Gastrocnemius medialis (tissue), 4 donors: ENCODE measurements at regions not wholly inside any gene's neighbourhood (a gene's known extent, or its start where the extent isn't known, plus 50 kb on each side); places are given as distances from the start of the nearest gene placed in this dataset.

Experiments used
- POLR2A ChIP-seq, 2 donors: fragments of 450-650 bp; IDR thresholded peaks; one replicate each; pipeline ENCODE4 v1.6.1; 2017; ENCODE audit warnings: antibody characterized with exemption in 2 of 2, mild to moderate bottlenecking in 2 of 2, moderate library complexity in 2 of 2
- TF ChIP-seq, protein P1 (sequence below), 5 experiments: fragments of 450-650 bp in 3 of 5; fragments of 200-600 bp in 2 of 5; sonication (generic) in 2 of 5; IDR thresholded peaks in 4 of 5; conservative IDR thresholded peaks in 1 of 5; 1 replicate in 4 of 5; 2 replicates in 1 of 5; pipeline ENCODE4 v1.5.1; 2016 to 2019; ENCODE audit warnings: antibody characterized with exemption in 5 of 5, mild to moderate bottlenecking in 3 of 5, moderate library complexity in 3 of 5

- TF ChIP-seq, protein P1, sequence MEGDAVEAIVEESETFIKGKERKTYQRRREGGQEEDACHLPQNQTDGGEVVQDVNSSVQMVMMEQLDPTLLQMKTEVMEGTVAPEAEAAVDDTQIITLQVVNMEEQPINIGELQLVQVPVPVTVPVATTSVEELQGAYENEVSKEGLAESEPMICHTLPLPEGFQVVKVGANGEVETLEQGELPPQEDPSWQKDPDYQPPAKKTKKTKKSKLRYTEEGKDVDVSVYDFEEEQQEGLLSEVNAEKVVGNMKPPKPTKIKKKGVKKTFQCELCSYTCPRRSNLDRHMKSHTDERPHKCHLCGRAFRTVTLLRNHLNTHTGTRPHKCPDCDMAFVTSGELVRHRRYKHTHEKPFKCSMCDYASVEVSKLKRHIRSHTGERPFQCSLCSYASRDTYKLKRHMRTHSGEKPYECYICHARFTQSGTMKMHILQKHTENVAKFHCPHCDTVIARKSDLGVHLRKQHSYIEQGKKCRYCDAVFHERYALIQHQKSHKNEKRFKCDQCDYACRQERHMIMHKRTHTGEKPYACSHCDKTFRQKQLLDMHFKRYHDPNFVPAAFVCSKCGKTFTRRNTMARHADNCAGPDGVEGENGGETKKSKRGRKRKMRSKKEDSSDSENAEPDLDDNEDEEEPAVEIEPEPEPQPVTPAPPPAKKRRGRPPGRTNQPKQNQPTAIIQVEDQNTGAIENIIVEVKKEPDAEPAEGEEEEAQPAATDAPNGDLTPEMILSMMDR (IDR thresholded peaks at IDR 0.05 in 4 of 5, conservative IDR thresholded peaks at IDR 0.05 in 1 of 5), result no peak
- no peak for TF ChIP-seq POLR2A (IDR thresholded peaks at IDR 0.05)
Measured at GRCh38 chr3:146921693-146922092, 316.5 kb upstream of the PLSCR5 start.
